Activated naive CD8-positive, alpha-beta T cell treated with anti-CD3 and anti-CD28 coated beads, Interleukin-2, amount 50 U/mL, for 24 hours (primary cell): ENCODE measurements at regions not wholly inside any gene's neighbourhood (a gene's known extent, or its start where the extent isn't known, plus 50 kb on each side); places are given as distances from the start of the nearest gene placed in this dataset.

Source experiments
- ATAC-seq: fragments of 150-1000 bp; cut with Tn5 transposase; one replicate; pipeline ENCODE4 v1.10.0; 2021
- DNase-seq: peaks from one replicate; pipeline ENCODE4 v3.0.0; 2021
- H3K27ac Mint-ChIP-seq: one replicate; pipeline ENCODE4 v1.8.0; 2021; ENCODE audit warnings: mild to moderate bottlenecking, mixed read lengths
- H3K27me3 Mint-ChIP-seq: one replicate; pipeline ENCODE4 v1.8.0; 2021; ENCODE audit warnings: mixed read lengths
- H3K36me3 Mint-ChIP-seq: one replicate; pipeline ENCODE4 v1.8.0; 2021; ENCODE audit warnings: low read depth, mixed read lengths
- H3K4me1 Mint-ChIP-seq: one replicate; pipeline ENCODE4 v1.8.0; 2021; ENCODE audit warnings: mixed read lengths
- H3K4me3 Mint-ChIP-seq: one replicate; pipeline ENCODE4 v1.8.0; 2021; ENCODE audit warnings: mild to moderate bottlenecking, moderate library complexity, mixed read lengths
- H3K9me3 Mint-ChIP-seq: one replicate; pipeline ENCODE4 v1.8.0; 2021; ENCODE audit warnings: mixed read lengths

GRCh38 chr2:81282151-81282769, 977.7 kb upstream of the LRRTM1 start:
- no peaks in the 10 kb centered on the region for H3K27me3 Mint-ChIP-seq
- H3K4me3 Mint-ChIP-seq: no peak overlapping the region
- DNase-seq (no peak), ATAC-seq (no peak)
- H3K9me3 Mint-ChIP-seq: peaks cover 6% of the 10 kb centered on the region
- no peaks in the 10 kb centered on the region for H3K4me1 Mint-ChIP-seq
- no peak overlapping the region for H3K27ac Mint-ChIP-seq
- no peaks in the 10 kb centered on the region for H3K36me3 Mint-ChIP-seq

GRCh38 chr2:81276595-81276994, 972.0 kb upstream of the LRRTM1 start:
- ATAC-seq (no peak), DNase-seq (no peak)
- no peaks in the 10 kb centered on the region for H3K27me3 Mint-ChIP-seq
- no peaks in the 10 kb centered on the region for H3K36me3 Mint-ChIP-seq
- peaks cover 23% of the 10 kb centered on the region for H3K9me3 Mint-ChIP-seq
- H3K4me1 Mint-ChIP-seq: no peaks in the 10 kb centered on the region
- no peak overlapping the region for H3K27ac Mint-ChIP-seq
- no peak overlapping the region for H3K4me3 Mint-ChIP-seq

DNA sequence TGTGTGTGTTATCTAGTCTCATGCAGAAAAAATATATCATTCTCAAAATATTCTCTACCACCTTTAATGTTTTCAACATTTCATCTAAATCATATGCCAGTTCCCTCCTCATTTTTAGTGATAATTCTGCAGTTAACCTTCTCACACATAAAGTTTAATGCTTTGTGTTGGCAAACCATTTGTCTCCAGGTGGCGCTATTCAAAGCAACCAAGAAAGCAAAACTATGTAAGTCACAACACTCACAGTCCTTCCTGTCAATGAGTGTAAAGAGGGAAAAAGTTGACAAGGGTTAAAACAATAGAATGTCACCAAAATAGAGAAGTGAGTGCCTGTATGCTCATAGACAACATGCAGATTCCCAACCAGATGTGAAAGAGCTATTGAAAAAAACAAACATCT, 961.6 kb upstream of the LRRTM1 start:
- ATAC-seq (no peak), DNase-seq (no peak)
- Mint-ChIP-seq H3K27me3 (no peaks in the 10 kb centered on the region), H3K36me3 (no peaks in the 10 kb centered on the region), H3K9me3 (peaks cover 18% of the 10 kb centered on the region), H3K27ac (no peak overlapping the region), H3K4me3 (no peak overlapping the region), H3K4me1 (no peaks in the 10 kb centered on the region)

DNA sequence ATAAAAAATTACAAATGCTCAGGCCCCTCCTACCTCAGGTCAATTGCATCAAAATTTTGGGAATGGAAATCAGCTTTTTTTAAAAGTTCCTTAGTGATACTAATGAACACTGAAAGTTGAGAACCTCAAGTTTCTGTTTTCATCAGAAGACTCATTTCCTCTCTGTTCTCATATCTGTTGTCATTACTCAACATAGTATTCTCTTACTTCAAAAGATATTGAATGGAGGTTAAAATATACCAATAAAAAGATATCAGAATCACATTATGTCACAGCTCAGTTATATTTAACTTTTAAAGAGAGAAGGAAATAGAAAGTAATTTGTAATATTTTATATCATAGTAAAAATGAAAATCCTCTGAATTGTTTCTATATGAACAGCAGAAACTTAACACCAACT, 959.4 kb upstream of the LRRTM1 start:
- Mint-ChIP-seq H3K27ac (no peak overlapping the region), H3K4me3 (no peak overlapping the region), H3K4me1 (no peaks in the 10 kb centered on the region), H3K27me3 (no peaks in the 10 kb centered on the region), H3K36me3 (no peaks in the 10 kb centered on the region), H3K9me3 (peaks cover 13% of the 10 kb centered on the region)
- ATAC-seq (no peak), DNase-seq (no peak)

GRCh38 chr2:81260320-81260719, 955.8 kb upstream of the LRRTM1 start:
- no peak for DNase-seq
- peaks cover 1% of the 10 kb centered on the region for H3K9me3 Mint-ChIP-seq
- H3K4me3 Mint-ChIP-seq: no peak overlapping the region
- H3K4me1 Mint-ChIP-seq: no peaks in the 10 kb centered on the region
- no peak for ATAC-seq
- H3K27me3 Mint-ChIP-seq: no peaks in the 10 kb centered on the region
- no peaks in the 10 kb centered on the region for H3K36me3 Mint-ChIP-seq
- H3K27ac Mint-ChIP-seq: no peak overlapping the region

DNA sequence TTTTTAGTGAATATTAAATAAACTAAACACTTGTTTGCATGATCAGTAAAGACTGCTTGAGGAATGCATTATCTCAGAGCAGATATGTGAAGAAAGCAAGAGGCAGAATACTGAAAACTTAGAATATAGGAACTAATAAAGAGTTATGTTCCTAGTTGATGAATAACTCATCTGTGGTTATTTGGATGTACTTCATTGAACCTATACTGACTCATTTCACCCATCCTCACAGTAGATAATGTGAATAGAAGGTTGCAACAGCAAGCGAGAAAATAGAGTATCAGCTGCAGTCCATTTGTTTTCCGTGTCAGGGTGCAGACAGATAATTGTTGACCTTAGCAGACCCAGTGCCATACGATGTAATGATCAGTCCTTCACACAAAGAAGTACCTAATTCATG, 945.7 kb upstream of the LRRTM1 start:
- no peaks in the 10 kb centered on the region for H3K4me1 Mint-ChIP-seq
- DNase-seq: no peak
- H3K27ac Mint-ChIP-seq: no peak overlapping the region
- H3K36me3 Mint-ChIP-seq: no peaks in the 10 kb centered on the region
- peaks cover 13% of the 10 kb centered on the region for H3K9me3 Mint-ChIP-seq
- no peaks in the 10 kb centered on the region for H3K27me3 Mint-ChIP-seq
- no peak overlapping the region for H3K4me3 Mint-ChIP-seq
- ATAC-seq: no peak

- Mint-ChIP-seq H3K4me3 (no peak overlapping the region), H3K36me3 (no peaks in the 10 kb centered on the region), H3K9me3 (peaks cover 13% of the 10 kb centered on the region), H3K27ac (no peak overlapping the region), H3K4me1 (no peaks in the 10 kb centered on the region), H3K27me3 (no peaks in the 10 kb centered on the region)
- ATAC-seq: no peak
- no peak for DNase-seq
Measured at GRCh38 chr2:81249152-81249551, 944.6 kb upstream of the LRRTM1 start.

GRCh38 chr2:81247648-81248047, 943.1 kb upstream of the LRRTM1 start:
- no peaks in the 10 kb centered on the region for H3K4me1 Mint-ChIP-seq
- no peaks in the 10 kb centered on the region for H3K36me3 Mint-ChIP-seq
- peaks cover 14% of the 10 kb centered on the region for H3K9me3 Mint-ChIP-seq
- H3K27ac Mint-ChIP-seq: no peak overlapping the region
- no peak for ATAC-seq
- DNase-seq: no peak
- no peak overlapping the region for H3K4me3 Mint-ChIP-seq
- no peaks in the 10 kb centered on the region for H3K27me3 Mint-ChIP-seq

DNA sequence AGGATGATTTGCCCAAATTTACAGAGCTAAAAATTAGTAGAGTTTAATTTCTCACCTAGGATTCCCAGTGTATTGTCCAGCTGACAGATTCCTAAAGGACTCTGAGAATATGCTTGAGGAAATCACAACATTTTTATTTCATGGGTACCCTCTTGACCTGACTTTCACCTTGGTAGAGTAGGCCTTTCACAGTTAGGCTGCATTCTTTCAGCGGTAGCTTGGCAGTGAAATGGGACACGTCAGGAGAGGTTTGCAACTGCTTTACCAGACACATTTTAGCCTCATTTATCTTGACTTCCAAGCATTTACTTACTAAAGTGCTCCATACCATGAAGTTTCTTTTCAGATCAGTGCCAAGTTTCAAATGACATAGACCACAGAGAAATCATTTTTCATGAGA, 937.9 kb upstream of the LRRTM1 start:
- no peak for ATAC-seq
- H3K36me3 Mint-ChIP-seq: no peaks in the 10 kb centered on the region

GRCh38 chr2:81238462-81238861, 933.9 kb upstream of the LRRTM1 start:
- Mint-ChIP-seq H3K27ac (no peak overlapping the region), H3K9me3 (peaks cover 27% of the 10 kb centered on the region), H3K36me3 (no peaks in the 10 kb centered on the region), H3K4me1 (no peaks in the 10 kb centered on the region), H3K4me3 (no peak overlapping the region), H3K27me3 (no peaks in the 10 kb centered on the region)
- no peak for ATAC-seq
- no peak for DNase-seq

More for the DNA sequence above, 937.9 kb upstream of the LRRTM1 start:
- Mint-ChIP-seq H3K4me3 (no peak overlapping the region), H3K4me1 (no peaks in the 10 kb centered on the region), H3K27ac (no peak overlapping the region), H3K9me3 (peaks cover 18% of the 10 kb centered on the region), H3K27me3 (no peaks in the 10 kb centered on the region)
- no peak for DNase-seq

DNA sequence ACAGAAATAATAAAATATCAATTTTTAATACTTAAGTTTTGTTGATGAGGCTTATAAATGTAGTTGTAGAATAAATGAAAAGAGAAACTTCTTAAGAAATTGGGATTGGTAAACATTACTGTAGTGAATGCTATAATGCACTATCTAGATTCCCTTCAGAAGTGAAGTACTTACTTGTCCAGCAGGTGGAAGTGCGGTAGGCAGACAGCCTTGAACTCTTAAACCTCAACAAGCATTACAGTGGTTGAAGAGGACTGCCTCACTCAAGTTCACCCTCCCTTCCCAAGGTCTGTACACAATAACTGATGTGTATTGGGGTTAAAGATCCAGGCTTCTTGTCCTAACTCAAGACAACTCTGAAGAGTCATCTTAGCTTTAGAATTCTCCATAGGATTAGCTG, 931.0 kb upstream of the LRRTM1 start:
- no peaks in the 10 kb centered on the region for H3K27me3 Mint-ChIP-seq
- H3K36me3 Mint-ChIP-seq: no peaks in the 10 kb centered on the region
- no peak for DNase-seq
- H3K9me3 Mint-ChIP-seq: peaks cover 37% of the 10 kb centered on the region
- no peak for ATAC-seq
- no peak overlapping the region for H3K27ac Mint-ChIP-seq
- H3K4me3 Mint-ChIP-seq: no peak overlapping the region
- H3K4me1 Mint-ChIP-seq: no peaks in the 10 kb centered on the region

- H3K9me3 Mint-ChIP-seq: peaks cover 37% of the 10 kb centered on the region
- H3K4me1 Mint-ChIP-seq: no peaks in the 10 kb centered on the region
- no peak overlapping the region for H3K4me3 Mint-ChIP-seq
- H3K36me3 Mint-ChIP-seq: no peaks in the 10 kb centered on the region
- H3K27ac Mint-ChIP-seq: no peak overlapping the region
- H3K27me3 Mint-ChIP-seq: no peaks in the 10 kb centered on the region
- DNase-seq (no peak), ATAC-seq (no peak)
Measured at GRCh38 chr2:81234711-81235110, 930.2 kb upstream of the LRRTM1 start.

DNA sequence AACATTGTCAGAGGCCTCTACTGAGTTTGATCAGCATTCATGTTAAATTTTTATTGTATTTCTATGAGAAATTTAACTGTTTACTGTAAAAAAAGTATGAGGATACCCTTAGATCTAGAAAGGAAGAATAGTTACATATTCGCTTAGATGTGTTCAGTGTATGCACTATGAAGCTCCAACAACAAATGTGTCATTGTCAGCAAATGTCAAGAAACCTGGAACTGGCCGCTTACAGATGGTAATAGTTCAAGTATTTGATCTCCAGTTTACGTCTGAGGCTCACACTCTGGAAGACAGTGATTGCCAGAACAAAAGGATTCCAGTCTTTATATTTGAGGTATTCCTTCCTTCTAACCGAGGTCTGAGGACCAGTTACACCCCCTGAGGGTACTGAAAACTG, 921.2 kb upstream of the LRRTM1 start:
- Mint-ChIP-seq H3K4me1 (no peaks in the 10 kb centered on the region), H3K4me3 (no peak overlapping the region), H3K9me3 (peaks cover 16% of the 10 kb centered on the region), H3K36me3 (no peaks in the 10 kb centered on the region), H3K27me3 (no peaks in the 10 kb centered on the region), H3K27ac (no peak overlapping the region)
- no peak for DNase-seq
- ATAC-seq: no peak

DNA sequence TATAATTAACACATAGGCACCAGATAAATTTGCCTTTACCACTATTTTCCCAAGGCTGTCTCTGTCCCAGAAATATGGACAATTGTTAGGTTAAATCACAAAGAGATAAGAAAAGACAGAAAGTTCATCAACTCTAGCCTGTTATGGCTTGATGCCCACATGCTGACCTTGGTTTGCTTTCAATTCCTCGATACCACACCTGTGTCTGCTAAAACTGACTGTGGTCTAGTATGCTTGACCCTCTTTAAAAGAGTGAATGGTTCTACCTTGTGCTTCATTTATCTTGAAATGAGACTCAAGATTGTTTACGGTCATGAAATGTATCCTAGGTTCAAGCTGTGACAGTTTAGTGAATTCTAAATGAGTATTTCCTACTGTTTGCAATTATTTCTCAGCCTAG, 909.0 kb upstream of the LRRTM1 start:
- Mint-ChIP-seq H3K4me3 (no peak overlapping the region), H3K4me1 (no peaks in the 10 kb centered on the region), H3K27me3 (no peaks in the 10 kb centered on the region), H3K27ac (no peak overlapping the region), H3K9me3 (peaks cover 15% of the 10 kb centered on the region), H3K36me3 (no peaks in the 10 kb centered on the region)
- DNase-seq: no peak
- no peak for ATAC-seq

GRCh38 chr2:81206216-81206615, 901.7 kb upstream of the LRRTM1 start:
- no peak overlapping the region for H3K27ac Mint-ChIP-seq
- no peak for DNase-seq
- H3K4me3 Mint-ChIP-seq: no peak overlapping the region
- H3K27me3 Mint-ChIP-seq: no peaks in the 10 kb centered on the region
- H3K4me1 Mint-ChIP-seq: no peaks in the 10 kb centered on the region
- H3K36me3 Mint-ChIP-seq: no peaks in the 10 kb centered on the region
- H3K9me3 Mint-ChIP-seq: peaks cover 16% of the 10 kb centered on the region
- no peak for ATAC-seq

GRCh38 chr2:81196933-81197628, 892.5 kb upstream of the LRRTM1 start:
- no peak for ATAC-seq

More at GRCh38 chr2:81196933-81197628, 892.5 kb upstream of the LRRTM1 start:
- Mint-ChIP-seq H3K4me3 (no peak overlapping the region), H3K36me3 (no peaks in the 10 kb centered on the region), H3K4me1 (no peaks in the 10 kb centered on the region), H3K27me3 (no peaks in the 10 kb centered on the region), H3K27ac (no peak overlapping the region), H3K9me3 (peaks cover 12% of the 10 kb centered on the region)
- no peak for DNase-seq
